GM12872 (cell line): ENCODE measurements at regions not wholly inside any gene's neighbourhood (a gene's known extent, or its start where the extent isn't known, plus 50 kb on each side); places are given as distances from the start of the nearest gene placed in this dataset.

Experiments
- TF ChIP-seq, protein P1 (sequence below): IDR thresholded peaks from 3 replicates; pipeline ENCODE4 v1.5.1; 2011; ENCODE audit warnings: low read depth, mild to moderate bottlenecking, low read length, moderate library complexity; ENCODE audit not compliant: insufficient read depth

DNA sequence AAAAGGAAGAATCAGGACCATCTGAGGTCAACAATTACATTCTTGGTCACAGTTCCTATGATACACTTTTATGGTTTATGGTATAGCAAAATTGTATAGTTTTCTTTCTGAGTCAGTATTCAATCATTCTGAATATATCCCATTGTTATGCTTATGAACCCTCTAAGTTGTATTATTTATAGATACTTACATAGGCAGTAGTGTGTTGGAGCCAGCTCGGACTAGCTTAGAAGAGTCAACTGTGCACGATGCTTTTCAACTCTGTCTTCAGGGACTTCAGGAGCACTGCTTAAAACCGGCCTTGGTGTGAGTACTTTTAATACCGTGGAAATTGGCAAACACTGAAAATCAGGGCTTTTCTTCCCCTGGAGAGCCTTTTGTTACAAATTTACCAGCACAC lies 215.7 kb downstream of the IKZF2 start:
- TF ChIP-seq, protein P1, sequence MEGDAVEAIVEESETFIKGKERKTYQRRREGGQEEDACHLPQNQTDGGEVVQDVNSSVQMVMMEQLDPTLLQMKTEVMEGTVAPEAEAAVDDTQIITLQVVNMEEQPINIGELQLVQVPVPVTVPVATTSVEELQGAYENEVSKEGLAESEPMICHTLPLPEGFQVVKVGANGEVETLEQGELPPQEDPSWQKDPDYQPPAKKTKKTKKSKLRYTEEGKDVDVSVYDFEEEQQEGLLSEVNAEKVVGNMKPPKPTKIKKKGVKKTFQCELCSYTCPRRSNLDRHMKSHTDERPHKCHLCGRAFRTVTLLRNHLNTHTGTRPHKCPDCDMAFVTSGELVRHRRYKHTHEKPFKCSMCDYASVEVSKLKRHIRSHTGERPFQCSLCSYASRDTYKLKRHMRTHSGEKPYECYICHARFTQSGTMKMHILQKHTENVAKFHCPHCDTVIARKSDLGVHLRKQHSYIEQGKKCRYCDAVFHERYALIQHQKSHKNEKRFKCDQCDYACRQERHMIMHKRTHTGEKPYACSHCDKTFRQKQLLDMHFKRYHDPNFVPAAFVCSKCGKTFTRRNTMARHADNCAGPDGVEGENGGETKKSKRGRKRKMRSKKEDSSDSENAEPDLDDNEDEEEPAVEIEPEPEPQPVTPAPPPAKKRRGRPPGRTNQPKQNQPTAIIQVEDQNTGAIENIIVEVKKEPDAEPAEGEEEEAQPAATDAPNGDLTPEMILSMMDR: no peak

DNA sequence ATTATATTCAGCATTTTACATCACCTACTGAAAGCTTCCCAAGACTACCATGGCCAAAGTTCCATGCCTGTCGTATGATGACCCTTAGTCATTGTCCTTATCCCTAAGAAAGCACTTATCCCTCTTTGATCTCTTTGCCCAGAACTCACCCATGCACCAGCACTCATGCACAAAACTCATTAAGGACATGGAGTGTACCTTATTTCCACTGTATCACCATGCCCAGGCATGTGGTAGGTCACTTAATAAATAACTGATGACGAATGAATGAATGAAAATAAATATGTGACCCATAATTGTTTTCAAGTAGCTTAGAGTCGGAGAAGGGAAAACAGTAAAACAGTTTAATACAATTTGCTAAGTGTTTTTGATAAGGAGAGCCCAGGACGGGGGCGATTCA lies 220.1 kb downstream of the IKZF2 start:
- TF ChIP-seq, protein P1: no peak

DNA sequence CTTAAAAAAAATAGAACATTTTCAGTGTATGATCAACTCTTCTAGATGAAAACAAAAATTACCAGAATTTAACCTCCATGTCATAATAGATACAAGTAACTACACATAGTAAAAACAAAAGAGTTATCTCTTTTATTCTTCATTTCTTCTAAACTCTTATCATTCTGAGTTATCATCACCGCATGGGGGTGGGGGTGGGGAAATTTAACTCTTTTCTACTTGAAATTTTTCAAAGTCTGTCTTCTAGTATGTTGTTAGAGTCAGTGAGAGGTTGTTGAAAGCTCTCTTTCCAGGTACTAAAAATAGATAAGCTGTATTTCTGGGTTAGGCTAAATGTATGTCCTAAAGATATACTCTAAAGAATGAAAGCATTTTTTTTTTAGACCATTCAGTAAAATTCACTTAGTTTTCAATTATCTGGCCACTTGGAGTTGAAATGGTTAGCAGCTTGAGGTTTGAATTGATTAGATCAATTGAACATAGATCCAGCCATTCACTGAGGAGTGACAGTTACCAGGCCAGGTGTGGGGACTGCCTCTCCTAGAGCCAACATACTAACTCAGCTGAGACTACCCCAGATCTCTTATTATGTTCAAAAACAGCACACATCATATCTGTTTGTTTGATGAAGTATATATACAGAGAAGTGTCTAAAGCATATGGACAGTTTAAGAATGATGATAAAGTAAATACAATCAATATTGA lies 220.7 kb downstream of the IKZF2 start:
- TF ChIP-seq, protein P1: no peak

DNA sequence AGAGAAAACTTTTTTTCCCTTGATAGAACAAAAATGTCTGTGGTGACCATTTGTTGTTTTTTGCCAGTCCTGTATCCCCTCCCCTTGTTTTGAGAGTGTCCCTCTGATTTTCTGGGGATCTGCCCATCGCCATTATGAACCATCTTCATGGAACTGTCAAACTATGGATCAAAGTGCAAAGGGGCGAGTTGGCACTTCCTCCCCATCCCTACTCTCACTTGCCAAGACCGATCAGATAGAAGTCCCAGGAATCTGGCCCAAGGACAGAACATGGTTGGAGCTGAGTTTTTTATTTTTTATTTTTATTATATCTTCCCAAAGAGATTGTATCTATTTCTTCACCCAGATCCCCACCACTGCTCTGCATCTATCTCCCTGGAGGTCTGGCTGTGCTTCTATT lies 221.4 kb downstream of the IKZF2 start:
- TF ChIP-seq, protein P1: no peak

DNA sequence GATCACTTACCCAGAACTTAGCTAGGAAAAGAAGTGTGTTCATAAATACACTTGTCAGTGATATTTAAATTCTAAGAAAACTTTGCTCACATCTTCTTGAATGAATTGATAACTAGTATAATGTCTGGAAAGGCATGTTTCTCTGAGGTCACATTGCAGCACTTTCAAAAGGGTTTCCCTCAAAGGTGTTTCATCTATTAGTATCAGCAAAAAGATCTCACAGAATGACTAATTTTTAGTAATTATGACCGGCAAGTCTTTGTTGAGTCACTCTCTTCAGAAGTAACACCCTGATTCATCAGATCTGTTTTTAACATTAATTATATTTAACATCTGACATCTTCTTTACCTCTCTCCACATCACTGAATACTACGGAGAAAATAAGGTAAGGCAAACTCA lies 222.3 kb downstream of the IKZF2 start:
- TF ChIP-seq, protein P1: no peak

DNA sequence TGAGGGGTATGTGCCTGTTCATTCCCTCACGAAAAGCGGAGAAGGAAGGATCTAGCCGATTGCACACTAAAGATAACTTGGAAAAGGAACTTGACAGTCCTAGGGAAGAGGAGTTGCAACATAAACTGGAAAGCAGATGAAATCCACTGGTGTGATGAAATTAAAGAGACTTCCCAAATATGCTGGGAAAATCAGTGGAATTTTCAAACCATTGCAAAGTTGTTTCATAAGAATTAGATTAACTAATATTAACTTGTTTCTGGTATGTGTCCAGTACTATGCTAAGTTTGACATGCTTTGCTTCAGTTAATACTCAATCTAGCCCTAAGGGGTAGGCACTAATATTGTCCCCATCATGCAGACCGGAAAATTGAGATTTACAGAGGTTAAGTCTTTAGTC lies 222.7 kb downstream of the IKZF2 start:
- TF ChIP-seq, protein P1: no peak

DNA sequence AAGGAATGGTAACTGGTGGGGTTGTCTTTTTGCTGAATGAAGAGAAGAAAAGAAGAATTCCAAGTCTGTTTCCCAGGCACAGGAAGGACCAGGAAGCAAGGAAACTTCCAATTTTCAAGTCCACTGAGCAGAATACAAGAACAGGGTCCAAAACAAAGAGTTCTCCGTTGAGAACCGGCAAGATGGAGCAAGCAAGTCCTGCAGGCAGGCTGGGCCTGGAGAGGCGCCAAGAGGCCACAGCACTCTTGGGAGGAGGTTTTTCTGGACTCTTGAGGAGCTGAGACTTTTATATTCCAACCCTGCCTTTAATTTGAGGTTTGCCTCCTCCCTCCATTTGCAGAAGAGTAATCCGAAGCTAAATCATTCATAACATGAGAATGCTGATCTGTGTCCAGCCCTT lies 224.5 kb downstream of the IKZF2 start:
- TF ChIP-seq, protein P1: no peak
